ENCODE measurements at regions not wholly inside any gene's neighbourhood (a gene's known extent, or its start where the extent isn't known, plus 50 kb on each side); places are given as distances from the start of the nearest gene placed in this dataset.

DNA sequence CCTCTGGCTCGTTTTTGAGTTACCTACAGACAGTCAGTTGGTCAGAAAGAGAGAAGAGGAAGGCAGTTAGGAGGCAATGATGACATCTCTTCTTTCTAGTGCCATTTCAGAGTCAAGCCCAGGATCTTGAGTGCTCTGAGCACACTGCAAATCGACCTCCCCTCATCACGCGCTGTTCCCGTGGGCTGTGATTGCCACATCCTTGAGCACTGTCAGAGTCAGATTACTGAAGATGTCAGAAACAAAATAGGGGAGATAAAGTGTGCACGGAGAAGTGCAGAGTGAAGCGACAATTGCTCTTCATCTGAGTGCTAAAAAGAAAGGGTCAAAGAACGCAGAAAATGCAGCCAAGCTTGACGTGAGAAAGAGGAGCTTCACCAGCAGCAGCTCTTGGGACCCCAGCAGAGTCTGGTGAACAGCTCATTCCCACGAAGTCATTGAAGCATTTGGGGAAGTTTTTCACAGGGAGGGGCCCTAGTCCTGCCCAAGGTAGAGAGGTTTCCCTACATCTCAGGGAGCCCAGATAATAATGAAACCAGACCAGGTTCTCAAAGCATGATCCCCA lies 661.7 kb upstream of the AUTS2 start:
- no peak for DNase-seq
- Mint-ChIP-seq H3K27ac (ENCODE audit: unreplicated experiment) (no peak overlapping the region), H3K9me3 (ENCODE audit: unreplicated experiment) (no peaks in the 10 kb centered on the region), H3K36me3 (ENCODE audit: unreplicated experiment) (no peaks in the 10 kb centered on the region), H3K27me3 (ENCODE audit: unreplicated experiment) (no peaks in the 10 kb centered on the region), H3K4me3 (ENCODE audit: unreplicated experiment) (no peak overlapping the region), H3K4me1 (ENCODE audit: low read depth, unreplicated experiment) (no peaks in the 10 kb centered on the region)
- TF ChIP-seq, protein P1, sequence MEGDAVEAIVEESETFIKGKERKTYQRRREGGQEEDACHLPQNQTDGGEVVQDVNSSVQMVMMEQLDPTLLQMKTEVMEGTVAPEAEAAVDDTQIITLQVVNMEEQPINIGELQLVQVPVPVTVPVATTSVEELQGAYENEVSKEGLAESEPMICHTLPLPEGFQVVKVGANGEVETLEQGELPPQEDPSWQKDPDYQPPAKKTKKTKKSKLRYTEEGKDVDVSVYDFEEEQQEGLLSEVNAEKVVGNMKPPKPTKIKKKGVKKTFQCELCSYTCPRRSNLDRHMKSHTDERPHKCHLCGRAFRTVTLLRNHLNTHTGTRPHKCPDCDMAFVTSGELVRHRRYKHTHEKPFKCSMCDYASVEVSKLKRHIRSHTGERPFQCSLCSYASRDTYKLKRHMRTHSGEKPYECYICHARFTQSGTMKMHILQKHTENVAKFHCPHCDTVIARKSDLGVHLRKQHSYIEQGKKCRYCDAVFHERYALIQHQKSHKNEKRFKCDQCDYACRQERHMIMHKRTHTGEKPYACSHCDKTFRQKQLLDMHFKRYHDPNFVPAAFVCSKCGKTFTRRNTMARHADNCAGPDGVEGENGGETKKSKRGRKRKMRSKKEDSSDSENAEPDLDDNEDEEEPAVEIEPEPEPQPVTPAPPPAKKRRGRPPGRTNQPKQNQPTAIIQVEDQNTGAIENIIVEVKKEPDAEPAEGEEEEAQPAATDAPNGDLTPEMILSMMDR (IDR thresholded peaks at IDR 0.05; ENCODE audit: partially characterized antibody, unreplicated experiment), result no peak

DNA sequence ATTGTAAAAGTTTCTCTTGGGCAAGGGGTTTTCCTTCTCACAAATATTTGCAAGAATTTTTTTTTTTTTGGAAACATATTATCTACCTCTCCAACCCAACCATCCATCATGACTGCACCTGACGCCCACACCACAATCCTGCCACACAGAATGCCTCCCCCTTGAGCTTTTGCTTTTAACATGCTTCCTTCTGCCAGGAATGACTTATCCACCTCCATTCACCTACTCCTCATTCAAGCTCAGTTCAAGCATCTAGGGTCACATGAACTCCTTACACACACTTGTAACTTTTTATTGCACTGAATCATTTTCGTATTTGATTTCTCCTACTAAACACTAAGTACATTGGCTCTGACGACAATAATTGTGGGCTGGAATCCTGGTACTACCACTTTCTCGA lies 660.1 kb upstream of the AUTS2 start:
- Mint-ChIP-seq H3K4me1 (ENCODE audit: low read depth, unreplicated experiment) (no peaks in the 10 kb centered on the region), H3K36me3 (ENCODE audit: unreplicated experiment) (no peaks in the 10 kb centered on the region), H3K27me3 (ENCODE audit: unreplicated experiment) (no peaks in the 10 kb centered on the region), H3K9me3 (ENCODE audit: unreplicated experiment) (no peaks in the 10 kb centered on the region), H3K4me3 (ENCODE audit: unreplicated experiment) (no peak overlapping the region), H3K27ac (ENCODE audit: unreplicated experiment) (no peak overlapping the region)
- no peak for DNase-seq
- TF ChIP-seq, protein P1 (IDR thresholded peaks at IDR 0.05; ENCODE audit: partially characterized antibody, unreplicated experiment), result no peak

DNA sequence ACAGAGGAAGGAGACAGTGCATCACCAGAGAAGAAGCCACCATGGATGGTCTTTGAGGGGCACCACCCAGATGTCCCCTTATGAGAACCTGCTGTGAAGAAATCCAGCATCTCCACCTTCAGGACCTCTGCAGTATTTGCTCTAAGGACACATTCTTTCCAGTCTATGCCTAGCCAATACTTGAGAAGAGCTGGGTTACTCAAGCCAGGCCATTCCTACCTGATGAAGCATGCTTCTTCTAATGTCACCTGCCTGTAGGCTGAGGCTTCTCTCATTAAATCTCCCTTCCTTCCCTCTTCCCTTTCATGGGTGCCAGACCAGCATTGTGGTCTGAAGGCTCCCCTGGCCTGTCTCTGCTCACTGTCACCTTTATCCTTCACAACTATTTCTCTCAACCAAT lies 654.5 kb upstream of the AUTS2 start:
- Mint-ChIP-seq H3K4me1 (ENCODE audit: low read depth, unreplicated experiment) (no peaks in the 10 kb centered on the region), H3K9me3 (ENCODE audit: unreplicated experiment) (peaks cover 2% of the 10 kb centered on the region), H3K36me3 (ENCODE audit: unreplicated experiment) (no peaks in the 10 kb centered on the region), H3K27ac (ENCODE audit: unreplicated experiment) (no peak overlapping the region), H3K27me3 (ENCODE audit: unreplicated experiment) (no peaks in the 10 kb centered on the region), H3K4me3 (ENCODE audit: unreplicated experiment) (no peak overlapping the region)
- TF ChIP-seq, protein P1 (IDR thresholded peaks at IDR 0.05; ENCODE audit: partially characterized antibody, unreplicated experiment), result no peak
- DNase-seq, result no peak

DNA sequence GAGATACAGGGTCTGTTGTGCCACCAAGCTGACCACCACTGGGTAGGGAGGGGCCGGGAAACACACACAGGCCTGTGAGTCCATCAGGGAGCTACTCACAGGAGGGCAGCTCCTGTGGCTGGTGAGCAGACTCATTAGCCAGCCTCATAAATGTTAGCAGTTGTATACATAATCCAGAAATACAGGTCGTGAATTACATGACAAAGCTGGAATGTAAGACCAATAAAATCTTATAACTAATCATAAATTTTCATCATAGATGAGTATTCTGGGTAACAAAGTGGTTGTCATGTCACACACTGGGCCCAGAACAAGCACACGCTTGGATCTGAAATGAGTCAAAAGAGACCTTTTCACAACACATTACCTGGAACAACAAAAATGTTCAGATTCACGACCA lies 642.6 kb upstream of the AUTS2 start:
- no peaks in the 10 kb centered on the region for H3K27me3 Mint-ChIP-seq (ENCODE audit: unreplicated experiment)
- H3K36me3 Mint-ChIP-seq (ENCODE audit: unreplicated experiment), result peaks cover 5% of the 10 kb centered on the region

DNA sequence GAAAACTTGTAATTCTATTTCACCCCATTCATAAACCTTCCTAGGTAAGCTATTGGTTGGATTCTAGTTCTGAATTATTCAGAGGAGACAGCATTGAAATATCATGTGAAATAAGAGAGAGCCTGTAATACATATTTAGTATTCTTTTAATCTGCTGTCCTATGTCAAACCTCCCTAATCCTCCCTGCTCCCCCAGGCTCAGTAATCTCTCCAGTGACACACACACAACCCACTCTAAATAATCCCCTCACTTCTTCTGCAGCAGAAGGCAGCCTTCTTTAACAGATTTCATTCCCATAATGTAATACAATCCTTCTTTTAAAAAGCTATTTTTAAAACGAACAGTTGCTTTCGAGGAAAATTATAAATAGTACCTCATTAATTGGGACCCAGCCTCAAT lies 639.7 kb upstream of the AUTS2 start:
- H3K4me1 Mint-ChIP-seq (ENCODE audit: low read depth, unreplicated experiment), result no peaks in the 10 kb centered on the region
- H3K4me3 Mint-ChIP-seq (ENCODE audit: unreplicated experiment), result no peak overlapping the region
- no peaks in the 10 kb centered on the region for H3K9me3 Mint-ChIP-seq (ENCODE audit: unreplicated experiment)
- TF ChIP-seq, protein P1 (IDR thresholded peaks at IDR 0.05; ENCODE audit: partially characterized antibody, unreplicated experiment), result no peak
- H3K36me3 Mint-ChIP-seq (ENCODE audit: unreplicated experiment), result peaks cover 5% of the 10 kb centered on the region
- DNase-seq, result no peak
- no peak overlapping the region for H3K27ac Mint-ChIP-seq (ENCODE audit: unreplicated experiment)
- H3K27me3 Mint-ChIP-seq (ENCODE audit: unreplicated experiment), result no peaks in the 10 kb centered on the region

More for the DNA sequence above, 642.6 kb upstream of the AUTS2 start:
- no peak for DNase-seq
- Mint-ChIP-seq H3K4me1 (ENCODE audit: low read depth, unreplicated experiment) (no peaks in the 10 kb centered on the region), H3K27ac (ENCODE audit: unreplicated experiment) (no peak overlapping the region), H3K9me3 (ENCODE audit: unreplicated experiment) (no peaks in the 10 kb centered on the region), H3K4me3 (ENCODE audit: unreplicated experiment) (no peak overlapping the region)
- TF ChIP-seq, protein P1 (IDR thresholded peaks at IDR 0.05; ENCODE audit: partially characterized antibody, unreplicated experiment), result no peak
